Erythroblast (primary cell): ENCODE measurements at regions not wholly inside any gene's neighbourhood (a gene's known extent, or its start where the extent isn't known, plus 50 kb on each side); places are given as distances from the start of the nearest gene placed in this dataset.

Experiments used
- DNase-seq, 2 experiments: peaks; one replicate each; lab custom pipeline; 2025; lab: John Stamatoyannopoulos, UW
- GATA1 ChIP-seq: IDR thresholded peaks from 2 replicates; pipeline ENCODE4 v1.6.1; 2011; ENCODE audit warnings: low read depth, mild to moderate bottlenecking, control low read depth, low read length, moderate library complexity
- POLR2A ChIP-seq: IDR thresholded peaks from 2 replicates; pipeline ENCODE4 v1.6.1; 2011; ENCODE audit warnings: mild to moderate bottlenecking, low read length

- DNase-seq: peak; percentile 22 to 72
- TF ChIP-seq GATA1: no peak
- TF ChIP-seq POLR2A: no peak
Observed at GRCh38 chr3:72008226-72008996, 223.5 kb upstream of the PROK2 start.

- TF ChIP-seq GATA1: no peak
- no peak for TF ChIP-seq POLR2A
- DNase-seq: peak; percentile 23 to 65
Observed at GRCh38 chr3:72006631-72007556, 221.9 kb upstream of the PROK2 start.

DNA sequence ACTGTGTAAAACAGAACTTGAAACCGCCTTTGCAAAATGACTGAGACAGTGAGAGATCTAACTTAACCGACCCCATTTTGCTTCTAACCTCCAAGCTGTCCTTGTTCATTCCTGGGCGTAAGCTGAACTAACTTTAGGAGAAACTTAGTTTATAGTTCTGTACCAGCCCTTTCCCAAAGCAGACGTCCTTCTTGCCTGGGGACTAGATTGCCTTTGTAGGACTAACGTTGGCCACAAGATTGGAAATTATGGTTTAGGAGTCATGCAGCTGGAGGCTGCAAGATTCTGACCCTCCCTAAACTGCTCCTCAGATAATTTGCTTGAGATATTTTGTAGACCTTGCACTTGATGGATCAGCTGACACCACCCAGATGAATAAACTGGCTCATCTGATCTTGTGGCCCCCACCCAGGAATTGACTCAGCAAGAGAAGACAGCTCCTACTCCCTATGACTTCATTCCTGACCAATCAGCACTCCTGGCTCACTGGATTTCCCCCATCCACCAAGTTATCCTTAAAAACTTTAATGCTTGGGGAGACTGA lies 219.9 kb upstream of the PROK2 start:
- TF ChIP-seq POLR2A (no peak), GATA1 (no peak)

GRCh38 chr3:72003936-72004335 lies 219.0 kb upstream of the PROK2 start:
- DNase-seq: no peak
- TF ChIP-seq POLR2A (no peak), GATA1 (no peak)

More for the DNA sequence above, 219.9 kb upstream of the PROK2 start:
- DNase-seq: peak; percentile 38 to 77

DNA sequence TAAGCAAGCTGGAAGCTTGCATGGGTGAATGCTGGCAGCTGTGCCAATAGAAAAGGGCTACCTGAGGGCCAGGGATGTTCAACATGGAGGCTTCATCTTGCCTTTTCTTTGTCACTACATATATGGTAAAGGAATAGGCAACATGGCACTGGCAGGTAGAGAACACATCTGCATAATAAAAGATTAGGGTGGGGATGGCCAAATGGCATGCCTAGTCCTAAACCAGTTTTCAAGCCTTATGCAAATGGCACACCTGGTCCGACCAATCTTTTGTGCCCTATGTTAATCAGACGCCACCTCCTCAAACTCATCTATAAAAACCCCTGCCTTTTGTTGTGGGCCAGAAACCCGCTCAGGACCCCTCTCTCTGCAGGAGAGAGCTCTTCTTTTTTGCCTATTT lies 216.8 kb upstream of the PROK2 start:
- DNase-seq: no peak
- TF ChIP-seq POLR2A (no peak), GATA1 (no peak)

DNA sequence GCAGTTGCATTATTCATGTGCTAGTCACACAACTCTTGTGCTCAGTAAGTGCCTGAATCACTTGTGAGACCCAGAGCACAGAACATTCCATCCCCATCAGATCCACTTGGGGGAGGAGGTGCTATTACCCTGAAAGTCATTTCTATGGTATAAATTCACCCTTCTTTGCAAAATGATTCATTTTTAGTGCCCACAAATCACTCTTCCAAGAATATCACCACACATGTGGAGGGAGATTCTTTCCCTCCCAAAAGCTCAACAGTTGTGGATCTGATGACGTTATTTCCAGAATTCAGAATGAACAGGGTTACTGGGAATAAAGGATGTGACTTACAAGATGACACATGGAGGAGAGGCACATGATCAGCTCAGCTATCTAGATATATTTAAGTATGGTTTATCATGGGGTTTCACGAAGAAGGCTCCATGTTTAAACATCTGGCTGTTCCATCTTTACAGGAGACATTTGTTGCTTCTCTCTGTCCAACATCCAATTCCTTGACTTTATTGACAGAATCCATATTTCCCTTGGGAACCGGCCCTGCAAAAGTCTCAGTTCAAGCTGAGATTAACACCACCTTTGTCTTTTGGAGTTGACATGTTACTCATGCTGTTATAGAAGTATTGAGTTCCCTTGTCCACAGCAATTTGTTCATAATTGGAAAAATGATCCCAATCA lies 214.2 kb upstream of the PROK2 start:
- no peak for DNase-seq

DNA sequence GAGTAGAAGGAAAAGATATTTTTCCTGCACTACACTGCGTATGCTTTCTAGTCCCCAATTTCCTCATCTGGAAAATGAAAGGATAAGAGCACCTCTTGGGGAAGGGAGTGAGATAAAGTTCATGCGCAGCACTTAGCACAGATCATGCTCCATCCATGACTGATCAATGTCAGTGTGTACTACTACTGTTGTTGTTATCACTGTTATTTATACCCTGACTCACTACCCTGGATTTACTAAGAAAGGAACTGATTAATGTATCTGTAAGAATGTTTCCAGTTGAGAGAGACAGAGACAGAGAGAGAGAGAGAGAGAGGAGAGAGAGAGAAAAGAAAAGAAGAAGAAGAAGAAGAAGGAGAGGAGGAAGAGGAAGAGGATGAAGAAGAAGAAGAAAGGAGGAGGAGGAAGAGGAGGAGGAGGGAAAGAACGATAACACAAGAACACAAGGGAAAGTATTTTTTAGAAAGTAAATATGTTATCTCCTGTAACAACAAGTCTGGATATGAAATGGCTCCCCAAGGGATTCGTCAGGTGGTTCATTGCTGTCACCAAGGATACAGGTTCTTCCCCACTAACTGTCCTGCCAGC lies 212.2 kb upstream of the PROK2 start:
- DNase-seq: no peak
- TF ChIP-seq GATA1 (no peak), POLR2A (no peak)

More for the DNA sequence above, 214.2 kb upstream of the PROK2 start:
- no peak for TF ChIP-seq POLR2A
- no peak for TF ChIP-seq GATA1

DNA sequence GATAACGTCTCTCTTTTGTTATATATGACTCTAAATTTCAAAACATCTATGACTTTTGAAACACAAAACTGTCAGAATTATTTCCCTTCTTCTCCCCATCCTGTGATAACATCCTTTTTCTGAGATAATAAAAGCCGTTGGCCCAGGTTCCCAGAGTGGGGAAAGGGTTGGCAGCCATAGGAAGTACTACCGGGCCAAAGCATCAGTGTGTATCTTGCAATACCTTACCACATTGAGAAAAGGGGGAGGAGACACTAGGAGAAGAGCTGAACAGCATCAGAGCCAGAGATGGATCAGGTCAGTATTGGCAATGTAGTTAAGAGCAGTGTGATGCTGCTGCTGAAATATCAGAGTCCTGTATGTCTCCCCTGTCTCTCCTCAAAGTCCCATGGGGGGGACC lies 210.0 kb upstream of the PROK2 start:
- no peak for TF ChIP-seq POLR2A
- TF ChIP-seq GATA1: no peak
- DNase-seq: no peak

- TF ChIP-seq GATA1 (no peak), POLR2A (no peak)
- DNase-seq: no peak
Observed at GRCh38 chr3:71994203-71994602, 209.3 kb upstream of the PROK2 start.

- no peak for DNase-seq
- TF ChIP-seq GATA1: no peak
- no peak for TF ChIP-seq POLR2A
Observed at GRCh38 chr3:71991681-71992080, 206.7 kb upstream of the PROK2 start.

- DNase-seq: no peak
- no peak for TF ChIP-seq GATA1
Observed at GRCh38 chr3:71991046-71991445, 206.1 kb upstream of the PROK2 start.

DNA sequence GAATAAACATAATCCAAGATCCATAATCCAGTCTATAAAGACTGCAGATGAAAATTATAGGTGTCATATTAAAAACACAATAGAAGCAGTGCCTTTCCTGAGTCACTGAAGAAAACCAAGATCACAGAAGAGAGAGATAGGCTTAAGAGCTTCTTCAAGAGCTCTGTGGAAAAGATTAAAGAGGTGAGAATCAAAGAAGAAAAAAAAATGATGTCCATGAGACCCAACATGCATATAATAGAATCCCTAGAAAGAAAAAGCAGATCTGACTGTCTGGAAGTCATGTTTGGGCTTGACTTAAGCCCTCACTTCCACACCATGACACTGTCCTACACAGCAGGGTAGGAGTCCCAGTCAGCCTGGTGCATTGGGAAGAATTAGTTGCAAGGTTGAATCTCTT lies 205.6 kb upstream of the PROK2 start:
- TF ChIP-seq GATA1 (no peak), POLR2A (no peak)

DNA sequence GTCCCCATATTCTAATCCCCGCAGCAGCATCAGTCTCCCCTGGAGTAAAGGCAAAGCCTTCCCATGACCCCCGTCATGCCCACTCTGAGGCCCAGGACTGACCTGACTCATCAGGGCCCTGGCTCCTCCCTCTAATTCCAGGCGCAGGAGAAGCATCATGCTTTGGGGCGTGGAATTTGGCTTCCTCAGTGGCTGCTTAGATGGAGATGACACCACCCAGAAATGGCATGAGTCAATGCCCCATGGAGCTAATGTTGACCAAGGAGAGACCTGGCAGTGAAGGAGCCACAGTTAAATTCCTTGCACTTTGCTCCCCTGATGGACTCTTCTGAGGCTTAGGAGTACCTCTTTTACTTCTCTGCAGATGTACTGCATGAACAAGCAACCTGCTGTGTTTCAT lies 204.2 kb upstream of the PROK2 start:
- DNase-seq: peak in 1 of 2 experiments; percentile 59
- TF ChIP-seq GATA1 (no peak), POLR2A (no peak)

More for the DNA sequence above, 205.6 kb upstream of the PROK2 start:
- DNase-seq: no peak
